Stimulated activated CD4-positive, alpha-beta T cell treated with anti-CD3 and anti-CD28 coated beads, Interleukin-4, amount 100 ng/mL, for 48 hours (primary cell): ENCODE measurements at regions not wholly inside any gene's neighbourhood (a gene's known extent, or its start where the extent isn't known, plus 50 kb on each side); places are given as distances from the start of the nearest gene placed in this dataset.
"Not testable (repeated sequence)": the region's sequence is repeated elsewhere in the genome, so short reads cannot be mapped to it uniquely, and the experiment has no call there.

Experiments used
- DNase-seq, 2 donors: peaks; one replicate each; pipeline ENCODE4 v3.0.0-alpha.2; 2020; ENCODE audit warnings: low read depth in 2 of 2

DNA sequence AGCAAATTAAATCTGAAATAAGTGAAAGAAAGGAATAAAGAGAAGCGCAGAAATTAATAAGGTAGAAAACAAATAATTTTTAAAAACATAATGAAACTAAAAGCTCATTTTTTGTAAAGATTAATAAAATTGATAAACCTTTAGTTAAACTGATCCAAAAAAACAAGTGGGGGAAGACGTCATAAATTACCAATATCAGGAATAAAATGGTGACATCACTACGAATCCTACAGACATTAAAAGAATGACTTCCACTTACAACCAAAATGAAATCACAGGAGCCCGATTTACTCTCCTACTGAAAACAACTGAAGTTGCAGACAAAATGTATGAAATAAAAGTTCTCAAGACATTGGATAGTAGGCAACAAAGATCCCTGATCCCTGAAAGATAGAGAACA lies 68.1 kb upstream of the IFFO2 start:
- DNase-seq: no peak

DNA sequence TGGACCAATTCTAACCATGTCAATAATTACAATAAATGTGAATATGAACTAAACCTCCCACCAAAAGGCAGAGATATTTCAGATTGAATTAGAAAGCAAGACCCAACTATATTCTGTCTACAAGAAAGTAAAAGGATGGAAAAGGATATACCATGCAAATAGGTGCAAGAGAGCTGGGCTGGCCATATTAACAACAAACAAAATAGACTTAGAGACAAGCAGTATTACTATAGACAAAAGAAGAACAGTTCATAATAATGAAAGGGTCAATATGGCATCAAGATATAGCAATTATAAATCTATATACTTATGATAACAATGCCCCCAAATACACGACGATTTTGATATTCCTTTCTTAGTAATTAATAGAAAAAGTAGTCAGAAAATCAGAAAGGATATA lies 67.3 kb upstream of the IFFO2 start:
- no peak for DNase-seq

DNA sequence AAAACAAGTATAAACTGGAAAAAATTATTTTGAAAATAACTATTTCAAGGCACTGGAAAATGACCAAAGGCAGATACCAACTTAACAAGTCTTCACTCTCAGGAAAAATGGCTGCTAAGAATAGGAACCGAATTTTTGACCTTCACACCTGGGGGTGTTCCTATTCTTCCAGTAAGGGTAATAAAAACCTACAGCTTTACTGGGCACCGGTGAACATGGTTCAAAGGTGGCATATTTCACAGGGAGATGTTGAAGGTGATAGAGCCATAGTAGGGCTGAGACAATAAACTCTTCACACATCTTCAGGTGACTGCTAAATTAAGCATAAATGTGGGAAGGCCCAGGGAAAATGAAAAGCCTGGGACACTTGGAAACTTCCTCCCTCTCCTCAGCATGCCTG lies 65.4 kb upstream of the IFFO2 start:
- no peak for DNase-seq

GRCh38 chr1:19019288-19019687 lies 62.8 kb upstream of the IFFO2 start:
- DNase-seq: not testable (repeated sequence)

GRCh38 chr1:19015476-19015875 lies 59.0 kb upstream of the IFFO2 start:
- DNase-seq: no peak

GRCh38 chr1:19014765-19015164 lies 58.3 kb upstream of the IFFO2 start:
- no peak for DNase-seq

DNA sequence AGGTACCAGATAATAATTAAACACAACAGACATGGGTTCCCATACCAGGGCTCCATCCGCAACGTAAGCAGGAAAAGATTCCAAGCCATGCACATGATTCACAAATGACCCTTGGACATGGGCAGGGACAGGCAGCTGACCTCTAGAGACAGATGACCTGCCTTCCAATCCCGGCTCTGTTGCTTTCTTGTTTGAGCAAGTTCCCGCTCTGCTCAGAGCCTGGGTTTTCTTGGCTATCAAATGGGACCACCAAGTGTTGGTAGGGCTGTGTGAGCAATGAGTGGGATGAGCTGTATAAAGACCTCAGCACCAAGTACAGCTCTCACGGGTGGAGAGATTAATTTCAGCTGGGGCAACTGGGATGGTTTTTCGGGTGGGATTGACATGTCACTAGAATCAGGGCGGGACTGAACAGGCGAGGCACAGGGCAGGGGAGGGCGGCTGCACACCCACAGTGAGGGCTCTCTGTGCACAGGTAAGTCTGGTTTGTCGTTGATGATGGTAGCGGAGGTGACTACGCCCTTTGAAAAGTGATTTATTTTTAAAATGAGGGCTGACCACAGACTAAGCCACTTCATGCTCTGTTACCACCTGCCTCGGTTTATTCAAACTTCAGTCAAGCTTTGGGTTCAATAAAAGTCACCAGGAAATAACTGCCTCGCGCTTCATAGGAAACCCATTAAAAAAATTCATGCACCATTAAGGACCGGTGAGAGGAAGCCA lies 57.5 kb upstream of the IFFO2 start:
- DNase-seq: no peak

- DNase-seq: no peak
Measured at GRCh38 chr1:19011845-19012231, 55.4 kb upstream of the IFFO2 start.

- peak; percentile 69 to 82 for DNase-seq
Measured at GRCh38 chr1:19010995-19011844, 54.7 kb upstream of the IFFO2 start.

DNA sequence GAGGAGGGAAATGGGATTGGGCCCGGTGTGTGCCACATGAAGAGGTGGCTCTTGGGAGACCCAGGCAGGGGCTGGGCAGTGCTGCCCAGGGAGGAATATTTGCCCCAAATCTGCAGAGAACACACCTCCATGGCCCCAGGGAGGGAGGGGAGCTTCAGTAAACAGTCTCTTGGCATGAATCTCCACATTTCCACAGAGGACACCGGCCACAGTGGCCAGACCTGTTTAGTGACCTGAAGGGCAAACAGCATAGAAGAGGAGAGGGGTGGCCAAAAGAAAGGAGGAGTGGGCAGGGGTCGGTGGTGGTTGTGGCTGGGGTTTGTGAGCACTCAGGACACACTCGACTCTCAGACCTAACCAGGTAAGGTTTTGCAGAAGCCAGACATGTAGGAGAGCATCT lies 54.0 kb upstream of the IFFO2 start:
- DNase-seq: no peak

- no peak for DNase-seq
Measured at GRCh38 chr1:19009882-19010321, 53.4 kb upstream of the IFFO2 start.

- DNase-seq: no peak
Measured at GRCh38 chr1:19009126-19009881, 52.8 kb upstream of the IFFO2 start.

DNA sequence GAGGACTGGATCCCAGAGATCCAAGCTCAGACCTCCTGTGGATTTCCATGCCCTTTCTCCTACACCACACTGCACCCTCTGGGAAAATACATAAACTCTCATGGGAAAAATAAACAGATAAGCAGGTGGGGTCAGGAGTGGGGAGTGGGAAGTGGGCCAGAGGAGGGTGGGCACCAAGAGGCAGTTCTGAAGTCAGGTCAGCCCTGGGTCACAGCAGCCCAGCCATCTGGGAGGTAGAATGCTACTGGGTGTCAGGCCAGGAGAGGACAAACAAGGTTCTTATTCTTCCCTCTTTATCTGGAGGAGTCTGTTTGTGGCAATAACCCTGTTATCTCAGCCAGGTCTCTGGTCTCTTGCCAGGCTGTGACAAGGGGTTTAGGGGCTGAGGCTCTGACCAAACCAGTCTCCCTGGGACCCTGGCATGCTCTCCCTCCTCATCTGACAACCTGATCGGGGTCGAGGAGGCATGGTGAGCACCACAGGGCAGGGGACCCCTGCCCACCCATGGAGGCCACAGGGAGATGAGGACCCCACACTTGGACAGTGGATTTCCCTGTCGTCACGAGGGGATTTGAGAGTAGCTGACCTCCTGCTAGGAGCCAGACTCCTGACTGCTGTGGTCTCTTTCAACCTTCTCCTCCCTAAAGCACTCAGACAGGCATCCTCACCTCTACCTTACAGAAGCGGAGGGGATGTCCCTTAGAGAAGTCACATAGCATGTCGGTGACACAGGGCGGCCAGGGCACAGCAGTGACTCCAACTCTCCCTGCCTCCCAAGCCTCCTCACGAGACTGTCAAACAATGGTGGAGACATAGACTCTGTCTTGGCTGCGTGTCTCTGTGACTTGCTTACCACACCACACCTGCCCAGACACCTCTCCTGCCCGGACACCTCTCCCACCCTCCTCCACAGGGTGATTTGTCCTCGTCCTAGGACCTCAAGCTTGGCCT lies 51.3 kb upstream of the IFFO2 start:
- no peak for DNase-seq

DNA sequence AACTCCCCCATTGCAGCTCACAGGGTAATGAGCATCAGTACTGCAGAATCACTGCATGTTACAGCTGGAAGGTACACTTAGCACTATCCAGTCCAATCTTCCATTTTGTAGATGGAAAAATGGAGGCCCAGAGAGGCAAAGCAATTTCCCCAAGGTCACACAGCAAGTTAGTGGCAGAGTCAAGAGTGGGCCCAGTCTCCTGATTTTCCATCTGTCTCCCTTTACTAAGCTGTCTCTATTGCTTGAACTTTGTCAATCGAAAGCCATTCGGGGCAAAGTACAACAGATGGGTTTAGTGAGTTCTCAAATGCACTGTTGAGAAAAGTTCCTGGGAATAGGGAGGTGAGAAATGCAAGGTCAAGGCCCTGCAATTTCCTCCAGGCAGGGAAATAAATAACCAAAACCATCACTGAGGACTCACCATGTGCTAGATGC lies 50.4 kb upstream of the IFFO2 start:
- DNase-seq: no peak
